Fibroblast of lung (primary cell): ENCODE measurements at regions not wholly inside any gene's neighbourhood (a gene's known extent, or its start where the extent isn't known, plus 50 kb on each side); places are given as distances from the start of the nearest gene placed in this dataset.

Source experiments
- EZH2 ChIP-seq: IDR thresholded peaks from 2 replicates; pipeline ENCODE4 v1.5.1; 2012; ENCODE audit warnings: low read length, control low read depth, mild to moderate bottlenecking; ENCODE audit errors: missing control alignments
- TF ChIP-seq, protein P1 (sequence below), 2 donors: IDR thresholded peaks in 1 of 2; conservative IDR thresholded peaks in 1 of 2; 1 replicate in 1 of 2; 2 replicates in 1 of 2; pipeline ENCODE4 v1.5.1; 2011 to 2012; ENCODE audit warnings: low read length in 2 of 2, control low read depth in 1 of 2, inconsistent platforms in 1 of 2, low read depth in 1 of 2, mild to moderate bottlenecking in 1 of 2

- TF ChIP-seq, protein P1, sequence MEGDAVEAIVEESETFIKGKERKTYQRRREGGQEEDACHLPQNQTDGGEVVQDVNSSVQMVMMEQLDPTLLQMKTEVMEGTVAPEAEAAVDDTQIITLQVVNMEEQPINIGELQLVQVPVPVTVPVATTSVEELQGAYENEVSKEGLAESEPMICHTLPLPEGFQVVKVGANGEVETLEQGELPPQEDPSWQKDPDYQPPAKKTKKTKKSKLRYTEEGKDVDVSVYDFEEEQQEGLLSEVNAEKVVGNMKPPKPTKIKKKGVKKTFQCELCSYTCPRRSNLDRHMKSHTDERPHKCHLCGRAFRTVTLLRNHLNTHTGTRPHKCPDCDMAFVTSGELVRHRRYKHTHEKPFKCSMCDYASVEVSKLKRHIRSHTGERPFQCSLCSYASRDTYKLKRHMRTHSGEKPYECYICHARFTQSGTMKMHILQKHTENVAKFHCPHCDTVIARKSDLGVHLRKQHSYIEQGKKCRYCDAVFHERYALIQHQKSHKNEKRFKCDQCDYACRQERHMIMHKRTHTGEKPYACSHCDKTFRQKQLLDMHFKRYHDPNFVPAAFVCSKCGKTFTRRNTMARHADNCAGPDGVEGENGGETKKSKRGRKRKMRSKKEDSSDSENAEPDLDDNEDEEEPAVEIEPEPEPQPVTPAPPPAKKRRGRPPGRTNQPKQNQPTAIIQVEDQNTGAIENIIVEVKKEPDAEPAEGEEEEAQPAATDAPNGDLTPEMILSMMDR (conservative IDR thresholded peaks at IDR 0.05 in 1 of 2, IDR thresholded peaks at IDR 0.05 in 1 of 2; ENCODE audit: low read depth in 1 of 2, low read length in 2 of 2), result no peak
- no peak for TF ChIP-seq EZH2
These were observed 356.6 kb upstream of the IRX4 start for GRCh38 chr5:2239201-2239910.
